ENCODE measurements at regions not wholly inside any gene's neighbourhood (a gene's known extent, or its start where the extent isn't known, plus 50 kb on each side); places are given as distances from the start of the nearest gene placed in this dataset.

DNA sequence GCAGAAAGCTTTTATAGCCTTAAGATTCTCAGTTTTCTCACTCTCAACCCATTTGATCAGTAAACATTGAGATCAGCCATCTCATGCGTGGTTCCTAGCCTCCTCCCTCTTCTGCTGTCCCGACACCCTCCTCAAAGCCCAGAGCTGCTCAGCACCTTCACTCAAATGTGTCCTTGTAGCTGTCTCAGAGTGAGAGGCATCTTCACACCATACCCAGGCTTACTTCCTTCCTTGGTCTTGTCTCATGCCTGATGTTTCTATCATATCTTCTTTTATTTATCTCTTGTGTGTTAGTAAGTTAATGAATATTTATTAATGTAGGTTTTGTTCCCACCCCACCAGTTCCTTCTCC, 72.4 kb upstream of the SNX2 start:
- no peak for TF ChIP-seq POLR2A (IDR thresholded peaks at IDR 0.05)
- TF ChIP-seq, protein P1, sequence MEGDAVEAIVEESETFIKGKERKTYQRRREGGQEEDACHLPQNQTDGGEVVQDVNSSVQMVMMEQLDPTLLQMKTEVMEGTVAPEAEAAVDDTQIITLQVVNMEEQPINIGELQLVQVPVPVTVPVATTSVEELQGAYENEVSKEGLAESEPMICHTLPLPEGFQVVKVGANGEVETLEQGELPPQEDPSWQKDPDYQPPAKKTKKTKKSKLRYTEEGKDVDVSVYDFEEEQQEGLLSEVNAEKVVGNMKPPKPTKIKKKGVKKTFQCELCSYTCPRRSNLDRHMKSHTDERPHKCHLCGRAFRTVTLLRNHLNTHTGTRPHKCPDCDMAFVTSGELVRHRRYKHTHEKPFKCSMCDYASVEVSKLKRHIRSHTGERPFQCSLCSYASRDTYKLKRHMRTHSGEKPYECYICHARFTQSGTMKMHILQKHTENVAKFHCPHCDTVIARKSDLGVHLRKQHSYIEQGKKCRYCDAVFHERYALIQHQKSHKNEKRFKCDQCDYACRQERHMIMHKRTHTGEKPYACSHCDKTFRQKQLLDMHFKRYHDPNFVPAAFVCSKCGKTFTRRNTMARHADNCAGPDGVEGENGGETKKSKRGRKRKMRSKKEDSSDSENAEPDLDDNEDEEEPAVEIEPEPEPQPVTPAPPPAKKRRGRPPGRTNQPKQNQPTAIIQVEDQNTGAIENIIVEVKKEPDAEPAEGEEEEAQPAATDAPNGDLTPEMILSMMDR (IDR thresholded peaks at IDR 0.05) = no peak

Measured in gastroesophageal sphincter (tissue), 3 donors.